HG02588 (cell line): ENCODE measurements at regions not wholly inside any gene's neighbourhood (a gene's known extent, or its start where the extent isn't known, plus 50 kb on each side); places are given as distances from the start of the nearest gene placed in this dataset.

Experiments used
- ATAC-seq: cut with Tn5 transposase; IDR thresholded peaks from one replicate; pipeline ENCODE4 v1.9.1; 2021; ENCODE audit warnings: mild to moderate bottlenecking, moderate library complexity; ENCODE audit not compliant: unreplicated experiment

GRCh38 chr10:129078346-129078745 lies 388.7 kb upstream of the MGMT start:
- no peak for ATAC-seq

- no peak for ATAC-seq
These were observed 388.3 kb upstream of the MGMT start for GRCh38 chr10:129078746-129079145.

GRCh38 chr10:129079705-129080104 lies 387.3 kb upstream of the MGMT start:
- ATAC-seq, result no peak

- no peak for ATAC-seq
These were observed 381.2 kb upstream of the MGMT start for GRCh38 chr10:129085811-129086210.

GRCh38 chr10:129089341-129089740 lies 377.7 kb upstream of the MGMT start:
- no peak for ATAC-seq

- no peak for ATAC-seq
These were observed 376.9 kb upstream of the MGMT start for GRCh38 chr10:129090165-129090564.

GRCh38 chr10:129090618-129091366 lies 376.2 kb upstream of the MGMT start:
- no peak for ATAC-seq

GRCh38 chr10:129093641-129094040 lies 373.4 kb upstream of the MGMT start:
- ATAC-seq, result no peak

- ATAC-seq, result no peak
These were observed 372.8 kb upstream of the MGMT start for GRCh38 chr10:129094233-129094632.

GRCh38 chr10:129094861-129095260 lies 372.2 kb upstream of the MGMT start:
- no peak for ATAC-seq

GRCh38 chr10:129095680-129096064 lies 371.4 kb upstream of the MGMT start:
- ATAC-seq, result no peak

GRCh38 chr10:129096065-129096984 lies 370.7 kb upstream of the MGMT start:
- no peak for ATAC-seq

GRCh38 chr10:129097776-129098330 lies 369.2 kb upstream of the MGMT start:
- ATAC-seq, result no peak

GRCh38 chr10:129098517-129098916 lies 368.5 kb upstream of the MGMT start:
- no peak for ATAC-seq

GRCh38 chr10:129099486-129099885 lies 367.6 kb upstream of the MGMT start:
- ATAC-seq, result no peak

- ATAC-seq, result no peak
These were observed 367.0 kb upstream of the MGMT start for GRCh38 chr10:129099992-129100391.

GRCh38 chr10:129101232-129101980 lies 365.6 kb upstream of the MGMT start:
- no peak for ATAC-seq

- no peak for ATAC-seq
These were observed 363.9 kb upstream of the MGMT start for GRCh38 chr10:129102906-129103693.

GRCh38 chr10:129104266-129105045 lies 362.6 kb upstream of the MGMT start:
- no peak for ATAC-seq
